Activated CD4-positive, alpha-beta T cell treated with anti-CD3 and anti-CD28 coated beads for 36 hours (primary cell): ENCODE measurements at regions not wholly inside any gene's neighbourhood (a gene's known extent, or its start where the extent isn't known, plus 50 kb on each side); places are given as distances from the start of the nearest gene placed in this dataset.

Experiments used
- ATAC-seq: fragments of 200-7000 bp; cut with Tn5 transposase; one replicate; pipeline ENCODE4 v1.10.0; 2021; ENCODE audit warnings: mild to moderate bottlenecking, moderate library complexity
- CTCF ChIA-PET: fragments of 350-600 bp; sonication (Branson Sonifier 250); formaldehyde crosslinking; loops from one replicate; lab custom pipeline; 2021; ENCODE audit warnings: antibody characterized with exemption; lab: Charles Lee
- POLR2A ChIA-PET: fragments of 350-600 bp; sonication (Branson Sonifier 250); formaldehyde crosslinking; loops from one replicate; lab custom pipeline; 2021; ENCODE audit warnings: antibody characterized with exemption, inconsistent platforms; lab: Charles Lee
- DNase-seq: peaks from one replicate; pipeline ENCODE4 v3.0.0-alpha.2; 2020
- H3K27ac Mint-ChIP-seq: one replicate; pipeline ENCODE4 v1.8.0; 2021; ENCODE audit warnings: mixed read lengths
- H3K27me3 Mint-ChIP-seq: one replicate; pipeline ENCODE4 v1.8.0; 2021; ENCODE audit warnings: mixed read lengths
- H3K36me3 Mint-ChIP-seq: one replicate; pipeline ENCODE4 v1.8.0; 2021; ENCODE audit warnings: low read depth, mixed read lengths
- H3K4me1 Mint-ChIP-seq: one replicate; pipeline ENCODE4 v1.8.0; 2021; ENCODE audit warnings: mixed read lengths
- H3K4me3 Mint-ChIP-seq: one replicate; pipeline ENCODE4 v1.8.0; 2021; ENCODE audit warnings: mild to moderate bottlenecking, moderate library complexity, mixed read lengths
- H3K9me3 Mint-ChIP-seq: one replicate; pipeline ENCODE4 v1.8.0; 2021; ENCODE audit warnings: low read depth, mixed read lengths
- intact Hi-C, 2 experiments: fragments of 100-400 bp; cut with DNase I in 1 of 2; cut with micrococcal nuclease in 1 of 2; formaldehyde crosslinking; loops; one replicate each; pipeline versions ENCODE4 v1.14.2 to v1.15.1; 2022 to 2024; cut with DNase I, micrococcal nuclease

GRCh38 chr4:24328711-24329110 lies 255.6 kb downstream of the DHX15 start:
- H3K9me3 Mint-ChIP-seq = no peaks in the 10 kb centered on the region
- no peaks in the 10 kb centered on the region for H3K36me3 Mint-ChIP-seq
- intact Hi-C loops = no loop called here
- H3K27ac Mint-ChIP-seq = no peak overlapping the region
- POLR2A ChIA-PET = no interaction called here
- ATAC-seq (no peak), DNase-seq (no peak)
- H3K4me3 Mint-ChIP-seq = no peak overlapping the region
- H3K27me3 Mint-ChIP-seq = peaks cover 6% of the 10 kb centered on the region
- no peaks in the 10 kb centered on the region for H3K4me1 Mint-ChIP-seq
- CTCF ChIA-PET = no interaction called here

GRCh38 chr4:24328310-24328709 lies 256.0 kb downstream of the DHX15 start:
- DNase-seq (no peak), ATAC-seq (no peak)
- no peaks in the 10 kb centered on the region for H3K36me3 Mint-ChIP-seq
- H3K4me3 Mint-ChIP-seq = no peak overlapping the region
- intact Hi-C loops = no loop called here
- no peaks in the 10 kb centered on the region for H3K9me3 Mint-ChIP-seq
- POLR2A ChIA-PET = no interaction called here
- peaks cover 6% of the 10 kb centered on the region for H3K27me3 Mint-ChIP-seq
- H3K27ac Mint-ChIP-seq = no peak overlapping the region
- CTCF ChIA-PET = no interaction called here
- no peaks in the 10 kb centered on the region for H3K4me1 Mint-ChIP-seq

DNA sequence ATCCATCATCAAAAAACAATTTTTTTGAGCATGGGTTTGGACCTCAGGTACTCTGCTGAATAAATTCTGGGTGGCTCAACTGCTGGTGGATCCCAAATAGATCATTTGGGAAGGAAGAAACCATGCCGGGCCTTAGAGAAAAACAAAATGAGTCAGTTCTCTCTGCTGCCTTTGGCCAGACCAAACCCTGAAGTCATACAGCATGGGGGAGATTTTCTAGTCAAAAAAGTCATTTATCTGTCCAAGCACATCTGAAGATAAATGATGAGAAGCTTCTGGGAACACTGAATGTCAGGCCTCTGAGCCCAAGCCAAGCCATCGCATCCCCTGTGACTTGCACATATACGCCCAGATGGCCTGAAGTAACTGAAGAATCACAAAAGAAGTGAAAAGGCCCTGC lies 261.4 kb downstream of the DHX15 start:
- Mint-ChIP-seq H3K9me3 (no peaks in the 10 kb centered on the region), H3K27me3 (peaks cover 4% of the 10 kb centered on the region), H3K4me3 (no peak overlapping the region), H3K4me1 (no peaks in the 10 kb centered on the region), H3K27ac (no peak overlapping the region), H3K36me3 (no peaks in the 10 kb centered on the region)
- ChIA-PET CTCF (interaction anchor here (0.7 kb wide), 1 partner anchor 230 kb away, joined by 3 read pairs; no protein-coding TSS in a partner anchor), POLR2A (no interaction called here)
- DNase-seq (no peak), ATAC-seq (no peak)
- intact Hi-C loops = no loop called here

DNA sequence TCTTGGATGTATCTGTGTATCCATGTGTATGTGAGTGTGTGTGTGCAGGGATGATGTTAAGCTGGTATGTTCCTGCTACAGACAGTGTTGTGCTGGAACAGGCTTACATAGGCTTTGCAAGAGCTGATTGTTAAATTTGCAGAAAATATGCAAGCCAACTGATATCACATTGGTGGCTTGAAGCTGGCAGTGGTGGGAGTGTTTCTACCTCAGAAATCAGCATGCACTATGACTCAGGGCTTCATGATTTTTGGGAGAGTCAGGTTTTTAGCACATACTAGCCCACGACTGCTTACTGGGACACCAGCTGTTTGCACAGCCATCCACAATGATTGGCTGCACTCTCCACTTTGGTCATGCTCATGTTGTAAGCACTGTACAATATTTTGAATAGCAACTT lies 261.8 kb downstream of the DHX15 start:
- Mint-ChIP-seq H3K4me3 (no peak overlapping the region), H3K9me3 (no peaks in the 10 kb centered on the region), H3K27me3 (peaks cover 4% of the 10 kb centered on the region), H3K27ac (no peak overlapping the region), H3K36me3 (no peaks in the 10 kb centered on the region), H3K4me1 (no peaks in the 10 kb centered on the region)
- intact Hi-C loops = no loop called here
- CTCF ChIA-PET = interaction anchor here (0.7 to 0.9 kb wide), 2 partner anchors 22 to 231 kb away, joined by 3 read pairs; no protein-coding TSS in a partner anchor
- ATAC-seq (no peak), DNase-seq (no peak)
- POLR2A ChIA-PET = no interaction called here

GRCh38 chr4:24321616-24322015 lies 262.7 kb downstream of the DHX15 start:
- Mint-ChIP-seq H3K27ac (no peak overlapping the region), H3K9me3 (no peaks in the 10 kb centered on the region), H3K4me1 (no peaks in the 10 kb centered on the region), H3K36me3 (no peaks in the 10 kb centered on the region), H3K27me3 (peaks cover 4% of the 10 kb centered on the region), H3K4me3 (no peak overlapping the region)
- DNase-seq (no peak), ATAC-seq (no peak)
- ChIA-PET CTCF (no interaction called here), POLR2A (no interaction called here)
- intact Hi-C loops = no loop called here

- Mint-ChIP-seq H3K27me3 (peaks cover 2% of the 10 kb centered on the region), H3K4me3 (no peak overlapping the region), H3K9me3 (no peaks in the 10 kb centered on the region), H3K27ac (no peak overlapping the region), H3K36me3 (no peaks in the 10 kb centered on the region), H3K4me1 (no peaks in the 10 kb centered on the region)
- DNase-seq = no peak
- ATAC-seq = no peak
- POLR2A ChIA-PET = no interaction called here
- intact Hi-C loops = no loop called here
- CTCF ChIA-PET = no interaction called here
These were observed 263.2 kb downstream of the DHX15 start for GRCh38 chr4:24321131-24321530.

- no peak overlapping the region for H3K4me3 Mint-ChIP-seq
- no peak for DNase-seq
- intact Hi-C loops = no loop called here
- no peaks in the 10 kb centered on the region for H3K36me3 Mint-ChIP-seq
- ChIA-PET POLR2A (no interaction called here), CTCF (no interaction called here)
- no peak for ATAC-seq
- H3K9me3 Mint-ChIP-seq = no peaks in the 10 kb centered on the region
- no peaks in the 10 kb centered on the region for H3K4me1 Mint-ChIP-seq
- no peaks in the 10 kb centered on the region for H3K27me3 Mint-ChIP-seq
- no peak overlapping the region for H3K27ac Mint-ChIP-seq
These were observed 265.0 kb downstream of the DHX15 start for GRCh38 chr4:24319387-24319786.

DNA sequence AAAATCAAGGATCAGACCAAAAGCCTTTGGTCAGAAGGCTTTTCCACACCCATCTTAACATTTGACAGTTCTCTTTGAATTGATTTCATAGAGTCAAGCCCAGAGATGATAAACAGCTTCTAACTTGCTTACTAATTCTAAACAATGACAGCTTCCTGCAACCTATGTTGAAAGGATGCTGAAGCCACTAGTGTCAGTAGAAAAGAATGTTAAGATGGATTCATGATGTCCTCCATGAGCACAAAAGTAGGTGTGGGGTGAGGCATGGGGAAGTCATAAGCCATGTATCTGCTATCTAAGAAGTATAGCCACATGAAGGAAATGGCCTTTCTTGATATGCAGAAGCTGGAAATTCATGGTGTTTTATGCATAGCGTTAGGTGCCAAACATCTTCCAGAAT lies 269.3 kb downstream of the DHX15 start:
- POLR2A ChIA-PET = no interaction called here
- no peak for ATAC-seq

GRCh38 chr4:24312261-24312913 lies 272.0 kb downstream of the DHX15 start:
- DNase-seq = no peak
- Mint-ChIP-seq H3K4me3 (no peak overlapping the region), H3K4me1 (no peaks in the 10 kb centered on the region), H3K9me3 (peaks cover 5% of the 10 kb centered on the region), H3K36me3 (no peaks in the 10 kb centered on the region), H3K27me3 (peaks cover 2% of the 10 kb centered on the region), H3K27ac (no peak overlapping the region)
- POLR2A ChIA-PET = no interaction called here
- ATAC-seq = no peak
- intact Hi-C loops = no loop called here
- CTCF ChIA-PET = interaction anchor here (0.6 kb wide), 2 partner anchors 14 to 1041 kb away, joined by 3 to 4 read pairs; no protein-coding TSS in a partner anchor

More for the DNA sequence above, 269.3 kb downstream of the DHX15 start:
- H3K27me3 Mint-ChIP-seq = no peaks in the 10 kb centered on the region
- no peak for DNase-seq
- CTCF ChIA-PET = no interaction called here
- no peak overlapping the region for H3K27ac Mint-ChIP-seq
- H3K4me3 Mint-ChIP-seq = no peak overlapping the region
- no peaks in the 10 kb centered on the region for H3K4me1 Mint-ChIP-seq
- no peaks in the 10 kb centered on the region for H3K36me3 Mint-ChIP-seq
- peaks cover under 1% of the 10 kb centered on the region for H3K9me3 Mint-ChIP-seq
- intact Hi-C loops = no loop called here

GRCh38 chr4:24303926-24304325 lies 280.4 kb downstream of the DHX15 start:
- H3K36me3 Mint-ChIP-seq = no peaks in the 10 kb centered on the region
- no peaks in the 10 kb centered on the region for H3K9me3 Mint-ChIP-seq
- H3K4me1 Mint-ChIP-seq = no peaks in the 10 kb centered on the region
- ChIA-PET POLR2A (no interaction called here), CTCF (no interaction called here)
- peaks cover 2% of the 10 kb centered on the region for H3K27me3 Mint-ChIP-seq
- no peak overlapping the region for H3K4me3 Mint-ChIP-seq
- no peak for ATAC-seq
- H3K27ac Mint-ChIP-seq = no peak overlapping the region
- DNase-seq = no peak
- intact Hi-C loops = no loop called here

- CTCF ChIA-PET = no interaction called here
- DNase-seq (no peak), ATAC-seq (no peak)
- Mint-ChIP-seq H3K27me3 (peaks cover 2% of the 10 kb centered on the region), H3K36me3 (no peaks in the 10 kb centered on the region), H3K4me3 (no peak overlapping the region), H3K27ac (no peak overlapping the region), H3K4me1 (no peaks in the 10 kb centered on the region), H3K9me3 (no peaks in the 10 kb centered on the region)
- intact Hi-C loops = no loop called here
- POLR2A ChIA-PET = no interaction called here
These were observed 285.4 kb downstream of the DHX15 start for GRCh38 chr4:24298911-24299310.

DNA sequence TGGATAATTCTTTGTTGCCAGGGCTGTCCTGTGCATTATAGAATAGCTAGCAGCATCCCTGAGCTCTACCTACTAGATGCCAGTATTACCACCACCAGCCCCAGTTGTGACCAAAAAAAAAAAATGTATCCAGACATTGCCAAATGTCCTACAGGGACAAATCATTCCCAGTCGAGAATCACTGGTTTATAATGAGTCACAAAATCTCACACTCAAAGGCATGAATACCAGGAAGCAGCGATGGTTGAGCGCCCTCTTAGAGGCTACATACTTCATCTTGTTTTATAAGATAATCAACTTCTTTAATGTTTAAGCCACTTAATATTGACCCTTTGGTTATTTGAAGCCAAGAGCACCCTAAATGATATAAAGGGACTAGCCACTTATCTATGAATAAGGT lies 297.3 kb downstream of the DHX15 start:
- Mint-ChIP-seq H3K27ac (no peak overlapping the region), H3K27me3 (peaks cover 5% of the 10 kb centered on the region), H3K36me3 (no peaks in the 10 kb centered on the region), H3K9me3 (peaks cover 7% of the 10 kb centered on the region), H3K4me1 (no peaks in the 10 kb centered on the region), H3K4me3 (no peak overlapping the region)
- POLR2A ChIA-PET = no interaction called here
- no peak for DNase-seq
- no peak for ATAC-seq
- CTCF ChIA-PET = interaction anchor here (0.6 kb wide), 1 partner anchor 732 kb away, joined by 7 read pairs; no protein-coding TSS in a partner anchor
- intact Hi-C loops = no loop called here
